GM12801 (cell line): ENCODE measurements at regions not wholly inside any gene's neighbourhood (a gene's known extent, or its start where the extent isn't known, plus 50 kb on each side); places are given as distances from the start of the nearest gene placed in this dataset.

Source experiments
- CTCF ChIP-seq: IDR thresholded peaks from one replicate; pipeline ENCODE4 v1.5.1; 2011; ENCODE audit warnings: control low read depth; ENCODE audit not compliant: insufficient read length; ENCODE audit errors: extremely low read depth

DNA sequence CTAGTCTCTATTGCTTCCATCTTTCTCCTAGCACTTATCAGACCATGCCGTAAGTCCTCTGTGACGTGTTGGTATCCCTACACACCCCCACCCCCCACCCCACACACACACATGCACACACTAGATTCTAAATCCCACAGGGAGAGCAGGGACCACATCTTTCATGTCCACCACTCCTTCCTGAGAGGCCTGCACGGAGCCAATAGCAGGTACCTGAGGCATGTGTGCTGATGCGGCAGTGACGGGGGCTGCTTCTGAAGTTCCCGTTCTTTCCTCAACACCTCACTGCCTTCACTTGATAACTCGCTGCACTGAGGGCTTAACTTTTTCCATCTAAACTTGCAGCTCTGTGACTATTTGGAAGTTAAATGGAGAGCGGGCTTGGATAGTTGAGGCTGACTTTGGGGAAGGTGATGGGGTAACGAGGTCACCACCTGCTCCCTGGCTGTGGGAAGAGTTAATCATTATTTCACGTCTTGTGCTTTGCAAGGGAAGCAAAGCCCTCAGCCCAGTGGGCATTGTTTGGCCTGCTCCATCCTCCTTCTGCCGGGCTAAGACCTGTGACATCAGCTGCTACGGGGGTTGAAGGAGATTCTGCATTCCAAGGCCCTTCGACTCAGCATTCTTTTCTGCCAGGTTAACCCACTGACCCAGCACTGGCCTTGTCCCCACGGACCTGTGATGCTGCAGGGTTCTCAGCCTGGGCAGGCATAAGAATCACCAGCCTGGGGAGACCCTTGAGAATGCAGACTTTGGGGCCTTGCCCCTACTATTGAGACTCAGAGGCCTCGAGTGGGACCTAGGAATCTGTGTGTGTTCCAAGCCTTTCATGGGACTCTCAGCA, 187.8 kb downstream of the ANKRD60 start:
- TF ChIP-seq CTCF = no peak

DNA sequence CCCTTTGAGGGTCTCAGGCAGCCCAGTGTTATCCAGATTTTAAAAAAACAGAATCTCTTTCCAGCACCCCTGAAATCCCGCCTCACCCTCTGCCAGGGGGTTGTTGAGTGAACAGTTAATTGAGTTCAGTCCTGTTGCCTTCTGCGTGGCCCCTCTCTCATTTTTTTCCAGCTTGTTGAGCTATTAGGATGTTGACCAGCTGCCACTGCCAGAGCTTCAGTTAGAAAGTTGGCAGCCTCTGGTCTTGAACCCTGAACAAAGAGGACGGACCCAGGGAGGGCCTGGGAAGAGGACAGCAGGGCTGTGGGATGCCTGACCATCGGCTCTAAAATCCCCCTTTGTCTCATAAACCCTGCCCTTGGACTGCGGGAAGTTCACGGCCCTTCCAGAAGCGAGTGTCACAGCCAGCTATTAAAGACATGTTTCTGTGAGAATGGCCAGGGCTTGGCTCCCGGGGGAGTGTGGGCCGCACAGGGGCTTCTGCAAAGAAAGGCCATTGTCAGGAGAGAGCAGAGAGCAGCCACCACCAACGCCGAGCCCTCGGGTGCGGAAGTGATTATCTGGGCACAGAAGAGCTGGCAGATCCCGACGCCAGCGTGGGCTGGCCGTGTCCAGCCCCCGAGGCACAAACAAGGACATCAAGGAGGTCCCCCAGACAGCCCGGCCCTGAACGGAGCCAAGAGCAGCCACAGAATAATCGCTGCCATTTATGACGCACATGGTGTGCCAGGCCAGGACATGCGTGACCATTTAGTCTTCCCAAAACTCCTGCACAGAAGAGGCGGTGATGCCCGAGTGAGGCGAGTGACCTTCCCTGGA, 189.0 kb downstream of the ANKRD60 start:
- TF ChIP-seq CTCF = no peak

GRCh38 chr20:58038123-58038654, 190.3 kb downstream of the ANKRD60 start:
- TF ChIP-seq CTCF = no peak

DNA sequence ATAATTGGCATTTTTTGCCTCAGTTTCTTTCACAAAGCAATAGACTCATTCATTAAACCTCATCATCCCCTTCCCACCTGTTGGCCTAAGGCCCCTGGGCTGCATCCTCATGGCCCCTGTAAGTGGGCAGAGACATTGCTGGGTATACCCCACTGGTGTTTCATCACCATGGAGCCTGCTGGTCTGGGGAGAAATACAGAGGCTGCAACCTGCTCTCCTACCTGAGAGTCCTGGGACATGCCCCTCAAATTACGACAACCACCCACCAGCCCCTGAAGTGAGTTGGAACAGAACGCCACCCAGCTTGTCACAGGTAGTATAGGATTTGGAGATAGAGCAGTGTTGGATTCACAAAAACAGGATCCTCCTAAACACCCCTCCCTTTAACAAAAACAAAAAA, 190.8 kb downstream of the ANKRD60 start:
- TF ChIP-seq CTCF = no peak

GRCh38 chr20:58033026-58033536, 195.4 kb downstream of the ANKRD60 start:
- no peak for TF ChIP-seq CTCF

DNA sequence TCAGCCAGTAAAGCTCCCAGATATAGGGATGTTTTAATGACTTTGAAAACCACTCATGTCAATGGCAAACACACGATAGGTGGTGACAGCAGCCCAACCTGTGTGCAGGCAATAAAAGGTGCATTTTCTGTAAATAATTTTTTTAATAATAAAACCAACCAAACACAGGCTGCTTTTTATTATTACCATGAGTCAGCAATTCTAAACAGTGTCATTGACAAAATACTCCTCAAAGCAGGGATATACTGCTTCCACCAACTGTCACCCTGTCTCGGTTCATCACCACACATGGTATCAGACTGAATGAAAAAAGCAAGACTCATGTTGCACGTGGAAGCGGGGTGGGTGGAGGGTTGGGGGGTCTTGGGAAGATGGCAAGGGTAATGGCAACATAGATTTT, 195.9 kb downstream of the ANKRD60 start:
- TF ChIP-seq CTCF = no peak

DNA sequence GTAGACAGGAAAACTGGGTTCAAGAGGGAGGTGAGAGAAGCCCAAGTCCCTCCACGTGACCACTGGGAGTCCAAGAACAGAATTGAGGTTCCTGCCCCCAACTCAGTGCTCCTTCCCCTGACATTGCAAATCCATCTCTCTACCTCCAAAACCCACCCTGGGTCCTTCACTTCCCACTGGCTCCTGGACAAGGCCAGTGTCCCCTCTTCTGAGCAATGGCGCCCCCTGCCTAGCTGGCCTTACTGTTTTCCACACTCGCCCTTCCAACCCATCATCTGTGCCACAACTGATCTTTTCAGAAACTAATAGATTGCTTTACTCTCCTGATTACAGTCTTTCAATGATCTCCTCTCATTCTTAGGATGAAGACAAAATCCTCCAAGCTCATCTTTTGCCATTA, 200.3 kb downstream of the ANKRD60 start:
- TF ChIP-seq CTCF = no peak
